Kidney (tissue), 13 donors: ENCODE measurements at regions not wholly inside any gene's neighbourhood (a gene's known extent, or its start where the extent isn't known, plus 50 kb on each side); places are given as distances from the start of the nearest gene placed in this dataset.

Experiments
- DNase-seq, 5 donors: peaks; one replicate each; pipeline ENCODE4 v3.0.0-alpha.2; 2013 to 2020
- FAIRE-seq: peaks from 2 replicates; lab custom pipeline; 2012; peaks lifted over from hg19 to GRCh38; lab: Jason Lieb, UNC
- H3K27ac ChIP-seq, 2 donors: one replicate each; pipeline ENCODE4 v1.7.0; 2013; ENCODE audit warnings: low read depth in 2 of 2, low read length in 2 of 2, inconsistent platforms in 1 of 2
- H3K27me3 ChIP-seq: one replicate; pipeline ENCODE4 v1.7.1; 2013; ENCODE audit warnings: low read length, inconsistent platforms; ENCODE audit not compliant: control insufficient read depth, insufficient read depth
- H3K36me3 ChIP-seq, 3 donors: one replicate each; pipeline versions ENCODE4 v1.7.0 to v1.7.1; 2013; ENCODE audit warnings: low read length in 3 of 3, control low read depth in 1 of 3, inconsistent platforms in 1 of 3; ENCODE audit not compliant: insufficient read depth in 3 of 3, control insufficient read depth in 2 of 3
- H3K4me1 ChIP-seq, 3 donors: one replicate each; pipeline versions ENCODE4 v1.7.0 to v1.7.1; 2013; ENCODE audit warnings: low read length in 3 of 3, inconsistent platforms in 1 of 3, low read depth in 1 of 3; ENCODE audit not compliant: control insufficient read depth in 2 of 3, insufficient read depth in 2 of 3
- H3K4me3 ChIP-seq, 3 donors: one replicate each; pipeline versions ENCODE4 v1.7.0 to v1.8.1; 2013; ENCODE audit warnings: low read length in 3 of 3, control low read depth in 1 of 3, inconsistent platforms in 1 of 3
- H3K9ac ChIP-seq, 3 donors: one replicate each; pipeline versions ENCODE4 v1.7.0 to v1.7.1; 2013; ENCODE audit warnings: low read length in 3 of 3, control low read depth in 1 of 3, inconsistent platforms in 1 of 3
- H3K9me3 ChIP-seq, 3 donors: one replicate each; pipeline versions ENCODE4 v1.7.0 to v1.7.1; 2013; ENCODE audit warnings: low read length in 3 of 3, control low read depth in 1 of 3, inconsistent platforms in 1 of 3; ENCODE audit not compliant: control insufficient read depth in 2 of 3, insufficient read depth in 1 of 3
- intact Hi-C: fragments of 100-400 bp; cut with DNase I; formaldehyde crosslinking; loops from one replicate; pipeline ENCODE4 v1.11.1; 2022
- TF ChIP-seq, protein P1 (sequence below): IDR thresholded peaks from 3 replicates; pipeline ENCODE4 v1.5.1; 2012; ENCODE audit warnings: mild to moderate bottlenecking, moderate library complexity, borderline replicate concordance; ENCODE audit not compliant: insufficient read depth; ENCODE audit errors: extremely low read depth
- donor health status: control.
- donor health status: control.
- donor health status: control.
- donor health status: control.
- donor health status: control.
- donor health status: DM: yes; HTN: yes; CAD: no.
- donor health status: Normal renal cell carcinoma (clear cell type).

DNA sequence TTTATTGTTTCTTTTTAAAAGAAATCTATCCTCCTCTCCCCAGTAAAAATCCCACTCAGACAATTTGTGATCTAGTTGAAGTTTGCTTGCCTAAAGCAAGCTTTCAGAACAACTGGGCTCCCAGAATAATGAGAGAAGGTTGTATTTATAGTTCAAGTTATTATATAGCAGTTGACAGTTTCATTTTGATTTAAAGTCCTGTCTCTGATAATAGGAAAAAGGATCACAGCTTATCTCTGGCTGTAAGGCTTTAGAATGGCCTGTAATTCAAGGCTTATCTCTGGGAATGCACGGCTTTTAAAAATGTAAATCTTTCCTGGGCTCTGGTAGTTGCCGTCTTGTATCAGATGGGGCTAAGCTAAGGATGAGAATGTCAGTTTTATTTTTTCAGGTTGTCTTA is 123.3 kb upstream of the TMTC4 start:
- FAIRE-seq: no peak
- TF ChIP-seq, protein P1, sequence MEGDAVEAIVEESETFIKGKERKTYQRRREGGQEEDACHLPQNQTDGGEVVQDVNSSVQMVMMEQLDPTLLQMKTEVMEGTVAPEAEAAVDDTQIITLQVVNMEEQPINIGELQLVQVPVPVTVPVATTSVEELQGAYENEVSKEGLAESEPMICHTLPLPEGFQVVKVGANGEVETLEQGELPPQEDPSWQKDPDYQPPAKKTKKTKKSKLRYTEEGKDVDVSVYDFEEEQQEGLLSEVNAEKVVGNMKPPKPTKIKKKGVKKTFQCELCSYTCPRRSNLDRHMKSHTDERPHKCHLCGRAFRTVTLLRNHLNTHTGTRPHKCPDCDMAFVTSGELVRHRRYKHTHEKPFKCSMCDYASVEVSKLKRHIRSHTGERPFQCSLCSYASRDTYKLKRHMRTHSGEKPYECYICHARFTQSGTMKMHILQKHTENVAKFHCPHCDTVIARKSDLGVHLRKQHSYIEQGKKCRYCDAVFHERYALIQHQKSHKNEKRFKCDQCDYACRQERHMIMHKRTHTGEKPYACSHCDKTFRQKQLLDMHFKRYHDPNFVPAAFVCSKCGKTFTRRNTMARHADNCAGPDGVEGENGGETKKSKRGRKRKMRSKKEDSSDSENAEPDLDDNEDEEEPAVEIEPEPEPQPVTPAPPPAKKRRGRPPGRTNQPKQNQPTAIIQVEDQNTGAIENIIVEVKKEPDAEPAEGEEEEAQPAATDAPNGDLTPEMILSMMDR: no peak
- H3K27me3 ChIP-seq: no peaks in the 10 kb centered on the region
- intact Hi-C loops: no loop called here
- no peak overlapping the region for H3K9ac ChIP-seq
- H3K9me3 ChIP-seq: no peaks in the 10 kb centered on the region
- no peaks in the 10 kb centered on the region for H3K36me3 ChIP-seq
- no peaks in the 10 kb centered on the region for H3K4me1 ChIP-seq
- DNase-seq: no peak
- no peak overlapping the region for H3K27ac ChIP-seq
- H3K4me3 ChIP-seq: no peak overlapping the region

DNA sequence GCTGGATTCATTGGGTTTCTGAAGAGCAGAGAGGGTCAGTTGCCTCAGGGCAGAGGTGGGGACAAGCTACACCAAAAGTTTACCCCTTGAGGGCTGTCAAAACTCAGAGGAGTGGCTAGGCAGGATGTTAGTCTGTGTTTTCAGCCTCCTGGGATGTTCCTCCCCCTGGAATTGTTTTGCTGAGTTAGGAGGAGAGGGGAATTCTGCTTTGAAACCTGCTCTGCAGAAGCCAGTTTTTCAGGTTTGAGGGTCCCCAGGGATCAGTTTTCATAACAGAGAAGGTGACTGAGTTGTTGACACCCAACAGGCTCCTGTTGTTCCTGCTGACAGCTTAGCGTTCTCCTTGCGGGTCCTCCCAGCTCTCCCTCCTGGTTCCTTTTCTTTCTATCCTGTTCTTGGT is 121.9 kb upstream of the TMTC4 start:
- FAIRE-seq (no peak), DNase-seq (no peak)
- H3K4me1 ChIP-seq: no peaks in the 10 kb centered on the region
- H3K27ac ChIP-seq: no peak overlapping the region
- intact Hi-C loops: no loop called here
- H3K36me3 ChIP-seq: no peaks in the 10 kb centered on the region
- H3K9ac ChIP-seq: no peak overlapping the region
- no peaks in the 10 kb centered on the region for H3K9me3 ChIP-seq
- H3K27me3 ChIP-seq: no peaks in the 10 kb centered on the region
- H3K4me3 ChIP-seq: no peak overlapping the region
- TF ChIP-seq, protein P1: no peak

GRCh38 chr13:100794575-100794974 is 120.0 kb upstream of the TMTC4 start:
- Histone ChIP-seq H3K27ac (no peak overlapping the region), H3K9me3 (no peaks in the 10 kb centered on the region), H3K27me3 (no peaks in the 10 kb centered on the region), H3K9ac (no peak overlapping the region), H3K4me1 (no peaks in the 10 kb centered on the region), H3K4me3 (no peak overlapping the region), H3K36me3 (no peaks in the 10 kb centered on the region)
- intact Hi-C loops: no loop called here
- DNase-seq: no peak
- TF ChIP-seq, protein P1: no peak
- FAIRE-seq: no peak

DNA sequence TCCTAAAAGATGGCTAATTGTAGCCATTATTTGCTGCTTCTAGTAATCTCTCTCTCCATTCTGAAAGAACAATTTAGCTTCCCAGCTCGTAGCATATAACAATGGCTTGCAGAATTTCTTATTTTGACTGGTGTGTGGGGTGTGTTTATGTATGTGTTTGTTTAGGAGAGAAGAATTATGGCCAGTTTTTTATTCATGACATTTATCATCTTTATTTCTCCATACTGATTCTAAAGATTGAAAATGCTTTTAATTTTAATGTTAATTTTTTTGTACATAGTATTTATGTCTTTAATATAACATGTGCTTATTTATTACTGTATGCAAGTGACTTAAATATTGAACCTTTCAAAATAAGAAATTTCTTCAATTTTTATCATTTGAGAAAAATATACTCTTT is 115.8 kb upstream of the TMTC4 start:
- Histone ChIP-seq H3K4me3 (no peak overlapping the region), H3K9ac (no peak overlapping the region), H3K9me3 (no peaks in the 10 kb centered on the region), H3K4me1 (no peaks in the 10 kb centered on the region), H3K36me3 (no peaks in the 10 kb centered on the region), H3K27ac (no peak overlapping the region), H3K27me3 (no peaks in the 10 kb centered on the region)
- intact Hi-C loops: no loop called here
- TF ChIP-seq, protein P1: no peak
- DNase-seq (no peak), FAIRE-seq (no peak)
